ENCODE measurements at regions not wholly inside any gene's neighbourhood (a gene's known extent, or its start where the extent isn't known, plus 50 kb on each side); places are given as distances from the start of the nearest gene placed in this dataset.

DNA sequence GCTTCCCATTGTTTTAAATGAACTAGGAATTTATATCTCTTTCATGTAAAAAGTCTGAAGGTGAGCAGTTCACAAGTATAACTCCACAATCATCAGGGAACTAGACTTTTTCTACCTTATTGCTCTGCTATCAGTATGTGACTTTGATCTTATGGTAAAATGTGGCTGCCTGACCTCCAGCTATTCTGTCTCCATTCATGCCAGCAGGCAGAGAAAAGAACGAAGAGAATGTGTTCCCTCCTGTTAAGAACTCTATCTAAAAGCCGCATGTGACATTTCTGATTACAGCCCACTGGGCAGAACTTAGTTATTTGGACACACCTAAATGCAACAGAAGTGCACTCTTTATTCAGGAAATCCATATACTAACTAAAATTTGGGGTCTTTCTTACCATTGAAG is 102.8 kb upstream of the MBL2 start:
- no peak for DNase-seq (ENCODE audit: low spot score)

DNA sequence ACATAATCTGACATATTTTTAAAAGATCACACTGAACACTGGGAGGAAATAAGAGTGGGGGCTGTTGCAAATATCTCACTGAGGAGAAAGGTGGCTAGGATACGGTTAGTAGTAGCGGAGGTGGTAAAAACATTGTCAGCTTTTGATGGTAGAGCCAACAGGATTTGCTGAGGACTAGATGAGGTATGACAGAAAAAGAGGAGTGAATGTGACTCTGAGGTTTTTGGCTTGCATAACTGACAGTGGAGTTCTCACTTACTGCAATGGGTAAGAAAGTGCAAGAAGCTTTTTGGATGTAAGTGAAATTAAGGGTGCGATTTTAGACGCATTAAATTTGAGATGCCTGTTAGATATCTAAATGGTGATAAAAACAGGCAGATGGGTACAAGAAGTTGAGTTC is 102.0 kb upstream of the MBL2 start:
- no peak for DNase-seq (ENCODE audit: low spot score)

DNA sequence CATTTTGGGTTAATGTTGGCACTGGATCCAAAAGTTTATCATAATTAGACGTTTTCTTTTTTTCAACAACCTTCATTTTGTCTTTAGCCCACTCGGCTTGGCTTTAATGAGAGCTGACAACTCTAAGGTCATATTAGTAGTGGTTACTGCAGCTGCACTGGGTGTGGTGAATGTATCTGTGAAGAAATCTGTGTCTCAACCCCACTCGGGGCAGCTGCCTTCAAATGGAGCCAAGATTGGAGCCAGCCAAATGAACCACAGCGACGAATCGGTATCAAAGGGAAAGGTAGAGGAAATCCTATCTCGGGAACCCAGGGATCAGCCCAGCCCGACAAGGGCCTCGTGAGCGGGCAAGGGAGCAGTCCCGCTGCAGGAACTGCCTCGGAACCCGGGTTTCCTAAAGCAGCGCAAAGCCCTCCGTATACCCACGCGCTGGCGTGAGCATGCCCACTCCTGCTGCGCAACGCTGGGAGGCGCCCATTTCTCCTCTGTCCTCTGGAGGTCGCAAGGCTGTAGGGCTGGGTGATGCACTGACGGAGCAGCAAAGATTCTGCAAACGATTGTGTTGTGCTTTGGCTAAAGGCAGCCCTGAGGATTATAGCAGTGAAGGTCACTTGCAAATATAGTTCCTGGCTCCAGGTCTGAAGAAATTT is 98.7 kb upstream of the MBL2 start:
- no peak for DNase-seq (ENCODE audit: low spot score)

DNA sequence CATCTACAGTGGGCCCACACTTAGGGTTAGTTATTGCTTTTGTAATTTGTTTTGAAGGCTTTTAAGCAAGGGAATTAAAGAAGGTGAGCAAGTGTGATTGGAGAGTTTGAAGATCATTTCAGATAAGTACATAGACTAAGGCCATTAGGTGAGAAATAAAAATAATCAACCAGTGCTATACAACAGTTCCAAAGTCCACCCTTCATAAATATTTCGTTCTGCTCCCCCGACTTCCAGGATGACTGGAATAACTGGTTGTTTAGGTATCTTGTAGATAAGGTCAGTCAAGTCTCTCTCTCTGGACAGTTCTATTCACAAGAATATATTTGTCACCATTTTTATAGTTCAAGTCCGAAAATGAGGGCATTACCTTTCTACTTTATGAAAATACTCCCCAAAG is 98.0 kb upstream of the MBL2 start:
- no peak for DNase-seq (ENCODE audit: low spot score)

DNA sequence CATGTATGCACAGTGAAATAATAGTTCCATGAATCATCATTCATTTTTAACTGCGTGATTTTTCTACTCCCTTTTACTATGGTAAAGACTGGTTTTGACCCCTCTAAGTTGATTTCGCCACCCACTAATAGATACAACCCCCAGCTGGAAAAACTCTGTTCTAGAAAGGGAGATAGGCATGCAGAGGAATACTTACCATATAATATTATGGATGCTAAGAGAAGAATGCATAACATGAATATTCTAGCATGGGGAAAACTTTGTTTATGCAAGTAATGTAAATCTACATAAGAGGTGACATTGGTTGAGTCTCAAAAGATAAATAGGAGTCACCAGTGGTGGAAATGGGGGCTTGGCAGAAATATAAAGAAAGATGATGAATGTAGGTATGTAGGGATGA is 97.3 kb upstream of the MBL2 start:
- no peak for DNase-seq (ENCODE audit: low spot score)

DNA sequence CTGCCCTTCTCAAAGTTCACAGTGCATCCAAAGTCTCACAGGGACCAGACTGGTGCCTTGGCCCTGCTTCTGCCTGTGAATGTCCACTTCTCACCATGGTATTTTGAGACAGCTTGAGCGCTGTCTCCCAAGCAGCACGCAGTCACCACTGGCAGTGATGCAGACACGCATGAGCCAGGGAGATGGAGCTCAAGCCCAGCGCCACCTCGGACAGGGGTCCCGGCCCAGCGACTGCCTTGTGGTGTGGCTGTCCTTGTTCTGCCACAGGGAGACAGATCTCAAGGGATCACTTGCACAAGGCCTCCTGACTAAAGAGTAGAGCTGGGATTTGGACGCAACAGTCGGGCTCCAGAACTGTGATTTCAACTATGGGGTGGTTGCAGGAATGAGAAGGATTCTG is 92.6 kb upstream of the MBL2 start:
- DNase-seq (ENCODE audit: low spot score) = no peak

DNA sequence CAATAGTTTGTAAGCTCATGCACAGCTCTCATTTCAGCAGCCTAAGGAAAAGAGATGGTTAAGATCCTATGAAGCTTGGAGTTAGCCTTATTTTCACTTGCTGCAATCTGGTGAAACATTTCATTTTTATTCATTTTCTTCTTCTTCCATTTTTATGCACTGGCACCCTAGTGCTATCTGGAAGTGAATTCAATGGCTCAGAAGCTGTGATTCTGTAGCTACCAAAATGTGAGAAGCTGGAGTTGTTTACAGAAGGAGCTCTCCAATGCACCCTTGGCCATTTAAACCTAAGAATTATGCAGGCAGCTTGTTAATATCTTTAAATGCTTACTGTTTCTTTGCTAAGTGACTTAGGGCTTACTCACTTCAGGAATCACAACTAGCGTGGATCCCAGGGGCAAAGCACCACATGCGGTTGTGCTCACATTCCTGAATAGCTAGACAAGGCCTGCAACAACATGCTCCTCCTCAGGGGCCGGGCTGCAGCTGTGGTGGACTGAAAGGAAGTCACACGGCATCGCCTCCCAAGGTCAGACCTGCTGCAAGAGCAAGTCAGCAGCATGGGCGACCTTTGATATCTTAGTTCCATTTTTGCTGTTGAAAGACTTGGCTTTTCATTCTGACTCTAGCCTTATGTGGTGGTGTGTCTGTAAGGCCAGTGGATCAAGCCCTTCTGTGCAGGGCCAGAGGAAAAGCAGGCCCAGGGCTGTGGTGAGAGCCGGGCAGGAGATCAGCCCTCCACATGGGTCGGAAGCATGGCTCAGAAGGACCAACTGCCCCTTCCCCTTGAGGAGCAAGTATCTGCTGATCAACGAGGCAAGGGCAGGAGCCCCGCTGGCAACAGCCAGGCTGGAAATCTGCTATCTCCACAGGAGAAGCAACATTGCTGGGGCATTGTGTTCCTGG is 91.9 kb upstream of the MBL2 start:
- peak; percentile 89 for DNase-seq (ENCODE audit: low spot score)

DNA sequence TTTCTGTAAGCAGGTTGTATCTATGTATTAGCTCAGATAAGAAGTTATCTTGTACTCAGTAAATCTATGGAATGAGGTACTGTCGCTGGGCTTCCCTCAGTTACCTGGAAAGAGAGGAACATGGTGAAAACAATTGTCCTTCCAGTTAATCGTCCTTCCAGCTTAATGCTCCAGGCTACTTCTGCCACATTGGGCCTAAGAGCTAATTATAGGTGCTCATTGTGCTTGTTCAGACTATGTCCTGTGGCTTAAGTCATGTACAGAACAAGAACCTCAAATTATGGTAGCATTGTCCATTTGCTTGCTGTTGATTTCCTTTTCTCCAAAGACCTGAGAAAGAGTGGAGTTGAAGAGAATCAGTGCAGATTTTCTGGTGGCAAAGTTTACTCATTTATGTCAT is 86.1 kb upstream of the MBL2 start:
- DNase-seq (ENCODE audit: low spot score) = no peak

DNA sequence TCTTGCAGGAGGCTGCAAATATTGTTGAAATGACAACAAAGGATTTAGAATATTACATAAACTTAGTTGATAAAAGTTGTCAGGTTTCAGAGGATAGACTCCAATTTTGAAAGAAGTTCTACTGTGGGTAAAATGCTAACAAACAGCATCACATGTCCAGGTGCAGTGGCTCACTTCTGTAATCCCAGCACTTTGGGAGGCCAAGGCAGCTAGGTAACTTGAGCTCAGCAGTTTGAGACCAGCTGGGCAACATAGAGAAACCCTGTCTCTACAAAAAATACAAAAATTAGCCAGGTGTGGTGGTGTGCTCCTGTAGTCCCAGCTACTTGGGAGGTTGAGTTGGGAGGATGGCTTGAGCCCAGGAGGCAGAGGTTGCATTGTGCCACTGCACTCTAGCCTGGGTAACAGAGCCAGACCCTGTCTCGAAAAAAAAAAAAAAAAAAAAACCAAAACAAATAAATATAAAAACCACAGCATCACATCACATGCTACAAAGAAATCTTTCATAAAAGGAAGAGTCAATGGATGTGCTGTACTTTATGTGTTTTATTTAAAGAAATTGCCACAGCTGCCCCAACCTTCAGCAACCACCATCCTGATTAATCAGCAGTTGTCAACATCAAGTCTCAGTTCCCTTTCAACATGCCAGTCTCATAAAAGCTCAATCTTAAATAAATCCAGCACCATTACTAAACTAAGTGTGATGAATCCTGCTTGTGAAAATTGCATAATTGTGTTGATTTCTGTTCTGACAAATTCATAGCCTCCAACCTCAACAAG is 83.2 kb upstream of the MBL2 start:
- no peak for DNase-seq (ENCODE audit: low spot score)

DNA sequence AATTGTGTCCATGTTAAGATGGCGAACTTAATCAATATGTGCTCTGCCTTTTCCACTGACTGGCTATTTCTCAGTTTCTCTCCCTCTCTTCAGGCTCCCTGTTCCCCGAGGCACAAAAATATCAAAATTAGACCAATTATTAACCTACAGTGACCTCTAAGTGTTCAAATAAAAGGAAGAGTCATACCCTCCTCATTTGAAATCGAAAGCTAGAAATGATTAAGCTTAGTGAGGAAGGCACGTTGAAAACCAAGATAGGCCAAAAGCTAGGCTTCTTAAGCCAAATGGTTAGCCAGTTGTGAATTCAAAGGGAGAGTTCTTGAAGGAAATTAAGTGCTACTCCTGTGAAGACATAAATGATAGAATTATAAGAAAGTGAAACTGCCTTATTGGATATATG is 81.1 kb upstream of the MBL2 start:
- no peak for DNase-seq (ENCODE audit: low spot score)

DNA sequence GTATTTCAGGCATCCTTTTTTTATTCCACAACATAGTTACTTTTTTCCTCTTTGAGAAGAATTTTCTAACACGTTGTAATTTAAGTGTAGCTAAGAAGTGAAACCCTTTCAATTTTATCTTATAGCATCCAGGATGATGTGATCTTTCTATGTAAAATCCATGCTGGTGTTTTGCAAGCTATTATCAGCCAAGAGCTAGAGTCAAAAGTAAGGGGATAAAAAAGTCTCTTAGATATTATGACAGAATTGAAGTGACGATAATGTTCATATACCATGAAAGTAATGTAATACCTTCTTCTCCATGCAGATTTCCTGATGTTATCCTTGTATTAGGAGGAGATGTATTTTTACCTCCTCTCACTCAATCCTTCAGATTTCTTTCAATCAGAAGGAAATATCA is 64.2 kb upstream of the MBL2 start:
- no peak for DNase-seq (ENCODE audit: low spot score)
